ENCODE measurements at regions not wholly inside any gene's neighbourhood (a gene's known extent, or its start where the extent isn't known, plus 50 kb on each side); places are given as distances from the start of the nearest gene placed in this dataset.

- TF ChIP-seq ZBTB7A (IDR thresholded peaks at IDR 0.05; ENCODE audit: low read depth) (no peak), TAF1 (IDR thresholded peaks at IDR 0.05; ENCODE audit: low read depth) (no peak), NFIC (IDR thresholded peaks at IDR 0.05) (no peak), EP300 (IDR thresholded peaks at IDR 0.05; ENCODE audit: borderline replicate concordance) (no peak), TEAD4 (IDR thresholded peaks at IDR 0.05) (no peak), RAD21 (IDR thresholded peaks at IDR 0.05; ENCODE audit: low read depth) (no peak), CEBPB (IDR thresholded peaks at IDR 0.05) (no peak), REST (IDR thresholded peaks at IDR 0.05; ENCODE audit: low read depth) (no peak)
Measured at GRCh38 chr1:222905151-222905550, 90.3 kb downstream of the DISP1 start.

- TF ChIP-seq TCF12 (IDR thresholded peaks at IDR 0.05; ENCODE audit: low read depth), result no peak
- TF ChIP-seq REST (IDR thresholded peaks at IDR 0.05; ENCODE audit: low read depth), result no peak
Measured at GRCh38 chr1:222909586-222909985, 94.7 kb downstream of the DISP1 start.

GRCh38 chr1:222910699-222911098 is 95.9 kb downstream of the DISP1 start:
- TF ChIP-seq CREB1 (IDR thresholded peaks at IDR 0.05; ENCODE audit: low read depth) (no peak), NFIC (IDR thresholded peaks at IDR 0.05) (no peak), MAX (IDR thresholded peaks at IDR 0.05) (no peak), EGR1 (IDR thresholded peaks at IDR 0.05) (no peak), RAD21 (IDR thresholded peaks at IDR 0.05; ENCODE audit: low read depth) (no peak), YY1 (IDR thresholded peaks at IDR 0.05; ENCODE audit: low read depth) (no peak), USF1 (IDR thresholded peaks at IDR 0.05) (no peak), ZBTB7A (IDR thresholded peaks at IDR 0.05; ENCODE audit: low read depth) (no peak), TAF1 (IDR thresholded peaks at IDR 0.05; ENCODE audit: low read depth) (no peak), CEBPB (IDR thresholded peaks at IDR 0.05) (no peak), EP300 (IDR thresholded peaks at IDR 0.05; ENCODE audit: borderline replicate concordance) (no peak), TCF12 (IDR thresholded peaks at IDR 0.05; ENCODE audit: low read depth) (no peak), TEAD4 (IDR thresholded peaks at IDR 0.05) (no peak), FOXM1 (IDR thresholded peaks at IDR 0.05; ENCODE audit: borderline replicate concordance, low read depth) (no peak)

- TF ChIP-seq YY1 (IDR thresholded peaks at IDR 0.05; ENCODE audit: low read depth) (no peak), REST (IDR thresholded peaks at IDR 0.05; ENCODE audit: low read depth) (no peak), TEAD4 (IDR thresholded peaks at IDR 0.05) (no peak), TAF1 (IDR thresholded peaks at IDR 0.05; ENCODE audit: low read depth) (no peak), ZBTB7A (IDR thresholded peaks at IDR 0.05; ENCODE audit: low read depth) (no peak), EP300 (IDR thresholded peaks at IDR 0.05; ENCODE audit: borderline replicate concordance) (no peak), USF1 (IDR thresholded peaks at IDR 0.05) (no peak), MAX (IDR thresholded peaks at IDR 0.05) (no peak), CEBPB (IDR thresholded peaks at IDR 0.05) (no peak), TCF12 (IDR thresholded peaks at IDR 0.05; ENCODE audit: low read depth) (no peak), RAD21 (IDR thresholded peaks at IDR 0.05; ENCODE audit: low read depth) (no peak), EGR1 (IDR thresholded peaks at IDR 0.05) (no peak), NFIC (IDR thresholded peaks at IDR 0.05) (no peak), FOXM1 (IDR thresholded peaks at IDR 0.05; ENCODE audit: borderline replicate concordance, low read depth) (no peak), CREB1 (IDR thresholded peaks at IDR 0.05; ENCODE audit: low read depth) (no peak)
Measured at GRCh38 chr1:222911866-222912265, 97.0 kb downstream of the DISP1 start.

GRCh38 chr1:222912730-222913129 is 97.9 kb downstream of the DISP1 start:
- TF ChIP-seq MAX (IDR thresholded peaks at IDR 0.05), result no peak
- no peak for TF ChIP-seq EP300 (IDR thresholded peaks at IDR 0.05; ENCODE audit: borderline replicate concordance)
- no peak for TF ChIP-seq REST (IDR thresholded peaks at IDR 0.05; ENCODE audit: low read depth)
- no peak for TF ChIP-seq NFIC (IDR thresholded peaks at IDR 0.05)
- TF ChIP-seq ZBTB7A (IDR thresholded peaks at IDR 0.05; ENCODE audit: low read depth), result no peak
- no peak for TF ChIP-seq YY1 (IDR thresholded peaks at IDR 0.05; ENCODE audit: low read depth)
- no peak for TF ChIP-seq USF1 (IDR thresholded peaks at IDR 0.05)
- TF ChIP-seq CREB1 (IDR thresholded peaks at IDR 0.05; ENCODE audit: low read depth), result no peak
- TF ChIP-seq CEBPB (IDR thresholded peaks at IDR 0.05), result no peak
- TF ChIP-seq RAD21 (IDR thresholded peaks at IDR 0.05; ENCODE audit: low read depth), result no peak
- TF ChIP-seq FOXM1 (IDR thresholded peaks at IDR 0.05; ENCODE audit: borderline replicate concordance, low read depth), result no peak
